HG03103 (cell line): ENCODE measurements at regions not wholly inside any gene's neighbourhood (a gene's known extent, or its start where the extent isn't known, plus 50 kb on each side); places are given as distances from the start of the nearest gene placed in this dataset.

Experiments
- ATAC-seq: cut with Tn5 transposase; IDR thresholded peaks from one replicate; pipeline ENCODE4 v1.9.1; 2021; ENCODE audit warnings: low read depth; ENCODE audit not compliant: unreplicated experiment

GRCh38 chr18:41486575-41486974, 468.5 kb upstream of the PIK3C3 start:
- no peak for ATAC-seq

GRCh38 chr18:41484069-41484468, 471.0 kb upstream of the PIK3C3 start:
- ATAC-seq, result no peak

DNA sequence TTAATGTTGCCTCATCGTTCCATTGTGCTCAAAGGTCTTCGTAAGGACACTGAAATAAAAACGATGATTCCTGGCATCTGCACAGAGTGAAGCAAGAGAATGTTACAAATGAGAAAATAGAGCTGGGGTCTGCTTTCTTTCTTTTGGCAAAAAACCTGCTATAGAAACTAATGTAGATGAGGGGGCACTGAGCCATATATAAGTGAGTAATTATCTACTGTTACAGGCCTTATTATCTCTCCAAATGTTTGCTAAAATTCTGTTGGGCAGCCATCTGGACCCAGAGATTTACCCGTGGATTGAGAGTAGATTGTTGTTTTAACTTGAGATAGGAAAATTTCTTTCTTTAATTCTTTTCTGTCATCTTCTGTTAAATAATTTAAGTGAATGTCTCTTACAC, 472.5 kb upstream of the PIK3C3 start:
- ATAC-seq, result no peak

GRCh38 chr18:41466436-41467160, 488.4 kb upstream of the PIK3C3 start:
- ATAC-seq, result no peak

DNA sequence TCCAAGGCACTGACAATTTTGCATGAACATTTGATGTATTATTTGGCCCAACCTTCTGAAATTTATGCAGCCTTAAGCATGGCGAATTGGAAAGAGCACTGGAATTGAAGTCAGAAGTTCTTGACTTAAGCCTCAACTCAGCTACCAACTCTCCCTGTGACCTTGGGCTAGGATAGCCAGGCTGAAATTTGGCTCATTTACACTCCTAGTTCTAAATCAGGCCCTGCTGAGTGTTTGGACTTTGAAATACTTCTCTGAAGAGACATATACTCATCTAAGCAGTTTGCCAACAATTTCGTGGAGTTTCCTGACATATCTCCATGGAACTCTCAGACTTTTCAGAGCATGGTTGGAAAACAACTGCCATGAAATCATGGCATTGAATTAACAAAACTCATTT, 489.6 kb upstream of the PIK3C3 start:
- ATAC-seq, result no peak

DNA sequence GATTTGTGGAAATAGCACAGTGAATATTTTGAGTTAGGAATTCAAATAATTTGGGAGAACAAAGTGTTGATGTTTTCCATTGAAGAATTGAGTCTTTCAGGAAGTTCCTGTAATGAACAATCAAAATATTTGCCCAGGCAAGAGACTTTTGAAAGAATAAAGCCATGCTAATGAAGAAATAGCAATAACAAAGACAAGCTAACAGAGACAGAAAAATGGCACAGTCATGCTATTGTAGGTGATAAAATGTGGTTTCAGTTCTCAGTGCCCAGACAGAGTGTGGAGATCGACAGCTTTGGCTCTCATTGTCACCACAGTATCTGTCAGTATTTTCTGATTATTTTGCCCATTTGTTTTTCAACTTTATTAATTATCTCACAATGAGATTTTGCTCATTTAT, 490.8 kb upstream of the PIK3C3 start:
- no peak for ATAC-seq

DNA sequence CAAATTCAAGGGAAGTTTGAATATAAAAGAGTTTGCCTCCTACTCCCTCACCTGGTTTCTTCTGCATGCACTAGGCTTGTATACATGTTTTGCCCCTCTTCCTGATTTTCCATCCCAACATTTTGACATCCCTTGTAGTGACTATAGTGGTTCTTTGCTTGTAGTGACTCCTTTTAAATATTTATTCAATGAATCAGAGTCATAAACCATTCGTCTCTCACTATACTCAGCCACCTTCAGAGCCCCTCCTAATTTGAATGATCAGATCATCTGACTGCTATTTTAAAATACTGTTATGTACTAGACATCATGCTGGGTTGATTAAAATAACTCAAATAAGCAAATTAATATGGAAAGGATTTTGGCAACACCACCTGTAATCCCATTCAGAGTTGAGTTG, 492.1 kb upstream of the PIK3C3 start:
- no peak for ATAC-seq

GRCh38 chr18:41461114-41461513, 493.9 kb upstream of the PIK3C3 start:
- no peak for ATAC-seq

- no peak for ATAC-seq
Measured at GRCh38 chr18:41459656-41460055, 495.4 kb upstream of the PIK3C3 start.

- ATAC-seq, result no peak
Measured at GRCh38 chr18:41458376-41458775, 496.7 kb upstream of the PIK3C3 start.

- no peak for ATAC-seq
Measured at GRCh38 chr18:41457765-41458326, 497.2 kb upstream of the PIK3C3 start.

GRCh38 chr18:41456831-41457230, 498.2 kb upstream of the PIK3C3 start:
- no peak for ATAC-seq

DNA sequence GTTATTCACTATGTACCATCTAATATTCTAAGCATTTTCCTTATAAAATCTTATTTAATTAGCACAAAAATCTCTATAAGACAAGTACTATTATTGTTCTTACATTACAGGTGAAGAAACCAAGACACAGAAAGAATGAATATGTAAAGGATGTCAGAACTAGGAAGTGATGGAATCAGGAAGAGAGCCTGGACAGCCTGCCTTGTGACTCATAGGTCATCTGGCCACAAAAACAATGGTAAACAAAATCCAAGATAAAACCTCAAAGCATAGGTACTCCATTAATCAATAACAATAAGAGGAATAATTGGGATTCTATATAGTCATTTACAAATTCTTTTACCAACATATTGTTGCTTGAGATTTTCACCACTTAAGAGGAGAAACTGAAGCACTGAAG, 505.4 kb upstream of the PIK3C3 start:
- ATAC-seq, result no peak

DNA sequence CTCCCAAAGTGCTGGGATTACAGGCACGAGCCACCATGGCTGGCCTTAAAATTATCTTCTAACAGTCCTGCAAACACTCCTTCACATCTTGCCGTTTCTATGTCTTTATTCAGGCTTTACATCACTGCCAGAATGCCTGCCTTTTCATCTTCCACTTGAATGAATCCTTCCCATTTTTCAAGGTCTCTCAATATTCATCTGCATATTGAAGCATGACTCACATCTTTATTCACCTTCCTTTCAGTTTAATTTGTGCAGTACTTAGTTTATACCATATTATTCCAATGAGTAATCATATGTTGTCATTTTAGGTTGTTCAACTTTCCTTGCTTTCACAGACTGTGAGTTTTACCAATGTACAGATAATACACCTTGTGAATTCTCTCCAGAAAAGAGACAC, 510.1 kb upstream of the PIK3C3 start:
- ATAC-seq, result no peak

- ATAC-seq, result no peak
Measured at GRCh38 chr18:41436772-41437171, 518.3 kb upstream of the PIK3C3 start.

DNA sequence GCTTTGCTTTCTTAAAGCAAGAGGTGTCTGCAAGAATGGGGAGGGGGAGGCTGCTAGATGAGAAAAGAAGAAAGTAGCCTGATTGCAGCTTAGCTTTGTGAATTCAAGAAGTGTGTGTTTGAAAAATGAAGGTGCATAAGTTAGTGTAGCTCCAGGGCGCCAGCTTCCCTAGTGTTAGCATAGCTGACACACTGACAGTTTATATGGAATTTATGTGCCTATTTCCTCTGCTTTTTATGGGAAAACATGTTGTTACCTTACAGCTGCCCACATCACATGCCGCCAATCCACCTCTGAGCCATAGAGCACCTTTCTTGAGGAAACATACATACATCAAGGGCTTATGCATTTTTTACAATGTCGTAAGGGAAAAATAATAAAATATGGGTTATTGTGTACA, 536.4 kb upstream of the PIK3C3 start:
- no peak for ATAC-seq

- no peak for ATAC-seq
Measured at GRCh38 chr18:41416044-41416443, 539.0 kb upstream of the PIK3C3 start.

DNA sequence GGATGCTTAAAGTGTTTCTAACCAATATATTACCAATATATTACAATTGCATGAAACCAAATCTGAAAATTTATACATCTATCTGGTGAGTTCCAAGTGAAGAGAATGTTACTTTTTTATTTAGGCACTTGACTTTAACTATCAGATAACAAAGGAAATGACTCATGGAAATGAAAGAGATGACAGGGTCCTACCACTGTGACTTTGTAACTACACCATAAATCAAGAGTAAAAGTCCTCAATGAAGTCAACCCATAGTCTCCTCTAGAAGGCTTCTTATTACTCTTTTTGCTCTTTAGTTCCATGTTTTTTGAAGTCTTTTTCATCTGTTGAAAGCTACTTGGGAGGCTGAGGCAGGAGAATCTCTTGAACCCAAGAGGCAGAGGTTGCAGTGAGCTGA, 545.0 kb upstream of the PIK3C3 start:
- ATAC-seq, result no peak

DNA sequence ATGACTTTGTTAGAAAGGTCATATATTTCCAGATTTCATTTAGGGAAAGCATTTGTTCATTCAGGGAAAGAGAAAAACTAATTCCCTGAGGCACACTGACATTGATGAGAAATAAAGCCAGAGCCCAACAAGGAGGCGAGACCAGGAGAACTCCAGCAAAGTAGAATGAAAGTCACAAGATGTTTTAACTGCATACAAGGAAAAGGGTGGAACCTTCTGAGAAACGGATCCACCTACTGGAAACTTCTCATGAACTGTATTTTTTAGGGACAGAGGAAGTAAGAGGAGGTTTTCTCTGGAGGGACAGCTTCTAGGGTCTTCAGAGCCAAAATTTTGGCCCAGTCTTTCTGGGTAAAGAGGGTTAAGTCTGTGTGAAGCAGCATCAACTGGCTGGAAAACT, 548.2 kb upstream of the PIK3C3 start:
- no peak for ATAC-seq

DNA sequence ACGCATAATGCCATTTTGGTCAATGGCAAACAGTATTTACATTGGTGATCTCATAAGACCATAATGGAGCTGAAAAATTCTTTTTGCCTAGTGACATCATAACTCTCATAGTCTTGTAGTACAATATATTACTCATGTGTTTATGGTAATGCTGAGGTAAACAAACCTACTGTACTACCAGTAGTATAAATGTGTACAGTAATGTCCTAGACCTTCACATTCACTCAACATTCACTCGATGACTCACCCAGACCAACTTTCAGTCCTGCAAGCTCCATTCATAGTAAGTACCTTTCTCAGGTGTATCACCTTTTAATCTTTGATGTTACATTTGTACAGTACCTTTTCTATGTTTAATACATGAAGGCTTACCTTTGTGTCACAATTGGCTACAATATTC, 558.2 kb upstream of the PIK3C3 start:
- no peak for ATAC-seq

DNA sequence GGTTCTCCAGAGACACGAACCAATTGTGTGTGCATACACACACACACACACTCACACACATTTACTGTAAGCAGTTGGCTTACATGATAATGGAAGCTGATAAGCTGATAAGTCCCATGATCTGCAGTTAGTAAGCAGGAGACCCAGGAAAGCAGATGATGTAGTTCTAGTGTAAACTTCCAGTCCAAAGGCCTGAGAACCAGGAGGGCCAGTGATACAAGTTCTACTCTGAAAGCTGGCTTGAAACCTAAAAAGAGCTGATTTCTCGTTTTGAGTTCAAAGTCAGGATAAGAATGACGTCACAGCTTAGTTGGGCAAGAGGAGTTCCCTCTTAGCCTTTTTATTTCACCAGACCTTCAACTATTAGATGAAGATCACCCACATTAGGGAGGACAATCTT, 558.8 kb upstream of the PIK3C3 start:
- no peak for ATAC-seq

DNA sequence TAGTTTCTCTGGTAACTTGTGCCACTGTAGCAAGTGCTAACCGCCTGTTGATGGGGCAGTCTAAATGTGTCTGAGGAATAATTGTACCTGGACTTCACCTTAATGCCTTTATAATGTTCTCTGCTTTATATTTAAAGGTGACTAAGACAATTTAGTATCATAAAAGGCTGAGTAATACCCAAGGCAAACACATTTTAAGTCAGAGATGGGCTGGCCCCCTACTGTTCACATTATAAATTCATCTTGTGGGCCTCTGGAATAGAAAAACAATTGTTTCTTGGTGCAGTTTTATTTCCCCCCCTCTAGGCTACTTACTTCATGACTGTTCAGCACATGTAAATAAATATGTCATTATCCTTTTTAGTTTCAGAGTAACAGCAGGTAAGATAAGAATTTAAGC, 559.3 kb upstream of the PIK3C3 start:
- ATAC-seq, result no peak
